Natural killer cell treated with Interleukin-12 subunit alpha and Interleukin-12 subunit beta and Interleukin-15 and Interleukin-18, amount 100 ng/mL, for 72 hours (primary cell): ENCODE measurements at regions not wholly inside any gene's neighbourhood (a gene's known extent, or its start where the extent isn't known, plus 50 kb on each side); places are given as distances from the start of the nearest gene placed in this dataset.

Source experiments
- ATAC-seq, 2 donors: fragments of 150-1000 bp; cut with Tn5 transposase in 1 of 2; sonication (Bioruptor Pico), chemical (Tn5 transposase) in 1 of 2; 2 replicates each; pipeline ENCODE4 v1.10.0; 2021
- DNase-seq: peaks from one replicate; pipeline ENCODE4 v3.0.0; 2022; ENCODE audit warnings: low spot score
- H3K27ac Mint-ChIP-seq, 2 donors: 1 replicate in 1 of 2; 2 replicates in 1 of 2; pipeline ENCODE4 v1.8.0; 2022; ENCODE audit warnings: mixed read lengths in 2 of 2, mild to moderate bottlenecking in 1 of 2, moderate library complexity in 1 of 2
- H3K27me3 Mint-ChIP-seq, 2 donors: 1 replicate in 1 of 2; 2 replicates in 1 of 2; pipeline ENCODE4 v1.8.0; 2022; ENCODE audit warnings: mixed read lengths in 2 of 2
- H3K36me3 Mint-ChIP-seq: one replicate; pipeline ENCODE4 v1.8.0; 2022; ENCODE audit warnings: mixed read lengths
- H3K4me1 Mint-ChIP-seq, 2 donors: 1 replicate in 1 of 2; 2 replicates in 1 of 2; pipeline ENCODE4 v1.8.0; 2022; ENCODE audit warnings: low read depth in 2 of 2, mixed read lengths in 2 of 2, mild to moderate bottlenecking in 1 of 2
- H3K4me3 Mint-ChIP-seq: one replicate; pipeline ENCODE4 v1.8.0; 2022; ENCODE audit warnings: mixed read lengths
- H3K9me3 Mint-ChIP-seq: 2 replicates; pipeline ENCODE4 v1.8.0; 2022; ENCODE audit warnings: mixed read lengths

DNA sequence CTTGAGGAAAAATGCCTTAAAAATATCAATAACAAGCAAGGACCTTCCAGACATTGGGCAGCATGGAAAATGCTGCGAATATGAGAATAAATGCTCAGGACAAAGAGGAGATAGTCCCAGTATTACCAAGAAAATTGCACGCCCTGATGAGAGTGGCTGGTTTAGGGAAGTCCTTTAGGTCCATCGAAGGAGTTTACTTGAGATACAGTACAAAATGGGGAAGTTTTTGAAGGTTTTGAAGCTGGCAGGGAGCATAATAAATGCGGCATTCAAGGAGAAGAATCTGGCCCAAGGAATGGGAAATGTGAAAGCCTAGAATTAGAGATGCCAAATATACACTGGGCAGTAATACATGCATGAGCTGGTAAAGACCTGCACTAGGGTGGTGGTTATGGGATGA lies 90.2 kb upstream of the SPATS2L start:
- H3K4me3 Mint-ChIP-seq = no peak overlapping the region

GRCh38 chr2:200217320-200217719 lies 89.2 kb upstream of the SPATS2L start:
- no peak for ATAC-seq
- H3K27me3 Mint-ChIP-seq = peaks cover 12 to 42% of the 10 kb centered on the region in 2 donors
- H3K36me3 Mint-ChIP-seq = no peaks in the 10 kb centered on the region

More for the DNA sequence above, 90.2 kb upstream of the SPATS2L start:
- Mint-ChIP-seq H3K9me3 (no peaks in the 10 kb centered on the region), H3K36me3 (no peaks in the 10 kb centered on the region), H3K4me1 (no peaks in the 10 kb centered on the region), H3K27ac (no peak overlapping the region), H3K27me3 (peaks cover 12 to 41% of the 10 kb centered on the region in 2 donors)
- ATAC-seq (no peak), DNase-seq (no peak)

DNA sequence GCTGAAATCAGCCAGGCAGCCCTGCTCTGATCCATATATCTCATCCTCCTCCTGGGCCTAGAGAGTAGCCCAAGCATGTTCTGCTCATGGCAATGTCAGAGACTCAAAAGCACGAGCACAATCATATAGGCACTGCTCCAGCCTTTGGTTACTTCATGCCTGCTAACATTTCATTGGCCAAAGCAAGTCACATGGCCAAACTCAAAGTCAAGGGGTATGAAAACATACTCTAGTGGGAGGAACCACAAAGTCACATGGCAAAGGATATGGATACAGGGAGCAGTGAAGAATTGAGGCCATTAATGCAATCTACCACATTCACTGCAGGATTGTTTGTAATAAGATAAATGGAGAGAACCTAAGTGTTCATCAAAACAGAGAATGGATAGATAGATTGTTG lies 87.8 kb upstream of the SPATS2L start:
- H3K9me3 Mint-ChIP-seq = no peaks in the 10 kb centered on the region
- peaks cover 13 to 34% of the 10 kb centered on the region in 2 donors for H3K27me3 Mint-ChIP-seq
- ATAC-seq (no peak), DNase-seq (no peak)
- H3K27ac Mint-ChIP-seq = no peak overlapping the region
- no peaks in the 10 kb centered on the region for H3K36me3 Mint-ChIP-seq
- H3K4me1 Mint-ChIP-seq = no peaks in the 10 kb centered on the region
- H3K4me3 Mint-ChIP-seq = no peak overlapping the region

More at GRCh38 chr2:200217320-200217719, 89.2 kb upstream of the SPATS2L start:
- no peaks in the 10 kb centered on the region for H3K4me1 Mint-ChIP-seq
- no peak overlapping the region for H3K27ac Mint-ChIP-seq
- no peak for DNase-seq
- H3K9me3 Mint-ChIP-seq = no peaks in the 10 kb centered on the region
- no peak overlapping the region for H3K4me3 Mint-ChIP-seq

DNA sequence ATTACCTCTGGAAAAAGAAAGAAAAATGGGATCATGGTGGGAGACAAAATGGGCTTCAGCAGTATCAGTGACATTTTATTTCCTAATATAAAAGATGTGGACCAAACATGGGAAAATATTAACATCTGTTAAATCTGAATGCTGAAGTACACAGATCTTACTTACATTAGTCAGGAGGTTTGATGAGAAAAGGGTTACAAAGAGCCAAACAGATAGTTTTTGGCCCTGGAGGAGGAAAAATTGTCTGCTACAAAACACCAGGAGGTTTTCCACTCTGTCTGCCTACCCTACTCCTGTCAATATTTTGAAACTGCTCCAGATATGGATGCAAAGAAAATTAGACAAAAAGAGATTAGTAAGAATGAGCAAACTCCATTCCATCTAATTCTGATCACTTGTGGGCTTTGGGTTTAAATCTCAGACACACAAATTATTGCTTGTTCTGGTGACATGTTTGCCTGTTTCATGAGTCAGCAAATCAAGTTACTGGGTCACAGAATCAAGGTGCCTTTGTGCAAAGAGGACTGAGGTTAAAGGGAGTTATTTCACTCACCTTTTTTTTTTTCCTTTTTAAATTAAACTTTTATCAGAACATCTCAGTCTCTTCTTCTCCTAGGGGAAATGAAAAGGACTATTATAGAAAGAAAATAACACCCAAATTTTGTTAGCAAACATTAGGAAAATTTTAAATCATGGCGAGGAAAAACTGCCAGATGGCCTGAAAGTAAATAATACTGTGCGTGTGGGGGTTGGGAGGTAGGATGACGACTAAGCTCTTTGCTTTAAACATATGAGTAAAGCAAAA lies 87.0 kb upstream of the SPATS2L start:
- H3K27me3 Mint-ChIP-seq = peaks cover 11 to 29% of the 10 kb centered on the region in 2 donors
- H3K4me3 Mint-ChIP-seq = no peak overlapping the region
- no peaks in the 10 kb centered on the region for H3K36me3 Mint-ChIP-seq
- no peaks in the 10 kb centered on the region for H3K4me1 Mint-ChIP-seq
- no peak overlapping the region for H3K27ac Mint-ChIP-seq
- no peak for DNase-seq
- H3K9me3 Mint-ChIP-seq = peaks cover under 1% of the 10 kb centered on the region
- no peak for ATAC-seq

DNA sequence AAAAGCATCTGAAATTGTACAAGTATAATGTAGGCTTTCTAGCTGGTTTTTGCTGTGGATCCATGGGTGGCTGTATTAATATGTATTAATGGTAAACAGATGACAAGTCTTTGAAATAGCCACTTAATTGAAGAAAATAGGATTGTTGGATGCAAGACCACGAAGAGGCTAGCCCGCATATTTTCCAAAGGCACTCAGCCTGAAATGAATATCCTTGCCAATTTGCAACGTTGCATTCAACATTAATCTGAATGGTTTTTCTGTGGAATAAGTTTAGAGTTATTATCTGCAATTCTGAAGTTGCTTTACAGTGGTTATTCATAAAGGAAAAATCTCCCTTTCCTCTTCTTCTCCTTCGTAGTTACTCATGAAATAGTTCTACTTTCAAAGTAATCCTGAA lies 86.2 kb upstream of the SPATS2L start:
- Mint-ChIP-seq H3K4me3 (no peak overlapping the region), H3K27ac (no peak overlapping the region), H3K9me3 (peaks cover 3% of the 10 kb centered on the region), H3K36me3 (no peaks in the 10 kb centered on the region), H3K4me1 (no peaks in the 10 kb centered on the region), H3K27me3 (peaks cover 14 to 26% of the 10 kb centered on the region in 2 donors)
- DNase-seq = no peak
- no peak for ATAC-seq

DNA sequence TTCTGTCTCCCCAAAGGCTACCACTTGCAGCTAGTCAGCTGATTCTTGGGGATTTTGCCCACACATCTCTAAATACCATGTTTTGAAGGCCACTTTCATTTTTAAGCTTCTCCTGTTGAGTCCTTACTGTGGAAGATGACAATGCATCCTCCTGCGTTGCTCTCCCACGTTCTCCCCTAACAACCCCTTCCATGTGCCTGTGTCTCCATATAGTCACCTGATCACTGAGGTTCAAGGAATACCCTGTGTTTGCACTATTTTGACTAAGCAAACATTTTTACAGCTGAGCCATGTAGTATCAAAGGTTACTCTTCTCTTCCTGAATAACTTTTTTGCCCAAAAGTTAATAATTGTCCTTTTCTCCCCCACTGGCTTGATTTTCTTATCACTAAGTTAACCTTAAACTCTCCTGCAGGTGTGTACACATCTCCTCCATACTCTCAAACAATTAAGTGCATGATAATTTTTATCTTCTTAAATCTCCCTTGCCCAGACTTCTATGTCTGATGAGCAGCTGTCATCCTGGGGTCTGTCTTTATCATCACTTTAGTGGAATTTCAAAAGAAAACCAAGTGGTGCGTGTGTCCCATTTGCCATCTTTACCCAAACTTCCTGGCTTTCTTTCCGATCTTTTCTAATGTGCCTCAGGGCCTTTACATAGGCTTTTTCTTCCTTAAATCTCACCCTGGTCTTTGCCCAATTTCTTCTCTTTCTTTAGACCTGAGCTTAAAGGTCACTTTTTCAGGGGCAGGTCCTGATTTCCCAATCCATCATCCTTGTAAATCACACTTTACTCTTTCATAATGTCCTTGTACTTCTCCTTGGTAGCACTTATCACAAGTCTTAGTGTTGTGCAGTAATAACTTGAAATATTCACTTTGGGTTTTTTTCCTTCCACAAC lies 85.2 kb upstream of the SPATS2L start:
- no peaks in the 10 kb centered on the region for H3K4me1 Mint-ChIP-seq
- H3K27me3 Mint-ChIP-seq = peaks cover 11 to 16% of the 10 kb centered on the region in 2 donors
- H3K27ac Mint-ChIP-seq = no peak overlapping the region
- H3K36me3 Mint-ChIP-seq = no peaks in the 10 kb centered on the region
- H3K4me3 Mint-ChIP-seq = no peak overlapping the region
- ATAC-seq (no peak), DNase-seq (no peak)
- H3K9me3 Mint-ChIP-seq = peaks cover 3% of the 10 kb centered on the region

GRCh38 chr2:200222791-200223190 lies 83.7 kb upstream of the SPATS2L start:
- Mint-ChIP-seq H3K36me3 (no peaks in the 10 kb centered on the region), H3K4me1 (no peaks in the 10 kb centered on the region), H3K27ac (no peak overlapping the region), H3K9me3 (peaks cover 3% of the 10 kb centered on the region), H3K4me3 (no peak overlapping the region), H3K27me3 (peaks cover 14 to 21% of the 10 kb centered on the region in 2 donors)
- ATAC-seq (no peak), DNase-seq (no peak)

- Mint-ChIP-seq H3K27me3 (peaks cover 14 to 21% of the 10 kb centered on the region in 2 donors), H3K4me3 (no peak overlapping the region), H3K9me3 (peaks cover 3% of the 10 kb centered on the region), H3K4me1 (no peaks in the 10 kb centered on the region), H3K36me3 (no peaks in the 10 kb centered on the region), H3K27ac (no peak overlapping the region)
- ATAC-seq (no peak), DNase-seq (no peak)
These were observed 83.2 kb upstream of the SPATS2L start for GRCh38 chr2:200223205-200223784.

DNA sequence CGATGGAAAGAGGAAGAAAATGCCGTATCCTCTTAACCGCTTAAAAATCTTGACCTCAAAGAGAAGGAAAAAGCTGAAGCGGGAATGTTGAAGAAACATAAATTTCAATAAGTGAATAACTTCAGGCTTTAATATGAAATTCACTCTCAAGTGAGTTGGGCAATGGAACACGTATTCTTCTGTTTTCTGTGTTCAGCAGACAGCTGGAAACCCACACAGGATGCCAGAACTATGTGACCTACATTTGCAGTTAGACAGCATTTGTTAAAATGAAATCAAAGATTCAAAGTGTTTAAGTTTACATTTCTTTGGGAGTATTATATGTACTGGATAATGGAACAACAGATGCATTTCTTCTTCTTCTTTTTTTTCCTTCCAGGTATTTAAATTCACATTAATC lies 80.5 kb upstream of the SPATS2L start:
- Mint-ChIP-seq H3K9me3 (peaks cover 3% of the 10 kb centered on the region), H3K27ac (no peak overlapping the region), H3K4me1 (no peaks in the 10 kb centered on the region), H3K4me3 (no peak overlapping the region), H3K27me3 (peaks cover 19 to 26% of the 10 kb centered on the region in 2 donors), H3K36me3 (no peaks in the 10 kb centered on the region)
- ATAC-seq (no peak), DNase-seq (no peak)

GRCh38 chr2:200226451-200227426 lies 79.8 kb upstream of the SPATS2L start:
- H3K4me1 Mint-ChIP-seq = no peaks in the 10 kb centered on the region
- ATAC-seq (no peak), DNase-seq (no peak)
- H3K27me3 Mint-ChIP-seq = peaks cover 18 to 19% of the 10 kb centered on the region in 2 donors
- H3K36me3 Mint-ChIP-seq = no peaks in the 10 kb centered on the region
- no peak overlapping the region for H3K27ac Mint-ChIP-seq
- no peak overlapping the region for H3K4me3 Mint-ChIP-seq
- H3K9me3 Mint-ChIP-seq = peaks cover 3% of the 10 kb centered on the region

DNA sequence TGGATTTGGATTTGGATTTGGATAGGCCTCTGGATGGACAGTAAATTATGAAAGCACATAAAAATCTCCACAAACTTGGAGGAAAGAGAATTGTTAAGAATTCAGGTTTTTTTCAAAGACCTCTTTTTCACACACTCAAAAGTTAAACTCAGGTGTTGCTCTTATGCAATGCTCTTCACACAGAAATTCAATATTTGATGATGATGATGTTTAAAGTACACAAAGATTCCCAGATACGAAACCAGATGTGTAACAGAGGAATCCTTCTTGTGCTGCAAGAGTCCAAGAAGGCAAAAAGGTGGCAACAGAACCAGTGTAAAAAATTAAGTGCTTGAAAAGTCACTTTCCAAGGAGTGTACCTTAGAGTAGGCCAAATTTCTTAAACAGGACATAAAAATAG lies 75.8 kb upstream of the SPATS2L start:
- H3K27me3 Mint-ChIP-seq = peaks cover 13 to 16% of the 10 kb centered on the region in 2 donors
- no peaks in the 10 kb centered on the region for H3K9me3 Mint-ChIP-seq
- H3K4me3 Mint-ChIP-seq = no peak overlapping the region
- ATAC-seq (no peak), DNase-seq (no peak)
- no peaks in the 10 kb centered on the region for H3K4me1 Mint-ChIP-seq
- H3K36me3 Mint-ChIP-seq = no peaks in the 10 kb centered on the region
- no peak overlapping the region for H3K27ac Mint-ChIP-seq

- DNase-seq (no peak), ATAC-seq (no peak)
- Mint-ChIP-seq H3K4me1 (no peaks in the 10 kb centered on the region), H3K4me3 (no peak overlapping the region), H3K9me3 (no peaks in the 10 kb centered on the region), H3K27me3 (peaks cover 7 to 18% of the 10 kb centered on the region in 2 donors), H3K27ac (no peak overlapping the region), H3K36me3 (no peaks in the 10 kb centered on the region)
These were observed 71.0 kb upstream of the SPATS2L start for GRCh38 chr2:200235533-200235932.

GRCh38 chr2:200239216-200239615 lies 67.3 kb upstream of the SPATS2L start:
- DNase-seq = no peak

More at GRCh38 chr2:200239216-200239615, 67.3 kb upstream of the SPATS2L start:
- Mint-ChIP-seq H3K4me1 (no peaks in the 10 kb centered on the region), H3K9me3 (no peaks in the 10 kb centered on the region), H3K4me3 (no peak overlapping the region), H3K36me3 (no peaks in the 10 kb centered on the region), H3K27me3 (peaks cover 10 to 28% of the 10 kb centered on the region in 2 donors), H3K27ac (no peak overlapping the region)
- ATAC-seq = peak in 1 of 2 donors; percentile 43
